IMR-90 (cell line): ENCODE measurements at regions not wholly inside any gene's neighbourhood (a gene's known extent, or its start where the extent isn't known, plus 50 kb on each side); places are given as distances from the start of the nearest gene placed in this dataset.

Experiments used
- ATAC-seq: fragments of 200-7000 bp; cut with Tn5 transposase; 2 replicates; pipeline ENCODE4 v1.9.1; 2020; ENCODE audit warnings: low read depth, mild to moderate bottlenecking, moderate library complexity
- BruUV-seq: library from RNA; stranded (reverse); fragments of 400-500 nt; replicated peaks from 2 replicates; lab custom pipeline; 2021; lab: Mats Ljungman, UMichigan
- CTCF ChIA-PET: fragments of 300-600 bp; formaldehyde crosslinking; extraction: SDS; loops from one replicate; lab custom pipeline; 2021; ENCODE audit warnings: antibody characterized with exemption; lab: Yijun Ruan, JAX
- POLR2A ChIA-PET: fragments of 300-600 bp; sonication (Branson Sonifier 250); formaldehyde crosslinking; loops from one replicate; lab custom pipeline; 2022; ENCODE audit warnings: antibody characterized with exemption; ENCODE audit not compliant: unreplicated experiment; lab: Charles Lee
- DNase-seq: peaks from one replicate; pipeline ENCODE4 v3.0.0; 2013
- H2AFZ ChIP-seq: replicated peaks from 2 replicates; pipeline ENCODE3; 2013; ENCODE audit warnings: low read length, mild to moderate bottlenecking; ENCODE audit not compliant: poor library complexity
- H2AK5ac ChIP-seq: 2 replicates; pipeline ENCODE4 v1.6.1; 2013; ENCODE audit warnings: low read depth, low read length, inconsistent platforms
- H2AK9ac ChIP-seq: replicated peaks from 2 replicates; pipeline ENCODE3; 2013; ENCODE audit warnings: mild to moderate bottlenecking, low read depth, low read length, moderate library complexity; ENCODE audit not compliant: poor library complexity
- H2BK120ac ChIP-seq: 2 replicates; pipeline ENCODE4 v1.6.1; 2013; ENCODE audit warnings: low read depth, low read length, inconsistent platforms
- H2BK15ac ChIP-seq: 3 replicates; pipeline ENCODE4 v1.6.1; 2013; ENCODE audit warnings: low read depth, low read length, inconsistent platforms
- H2BK20ac ChIP-seq: 2 replicates; pipeline ENCODE4 v1.6.1; 2013; ENCODE audit warnings: low read depth, mild to moderate bottlenecking, inconsistent platforms, low read length, moderate library complexity
- H2BK5ac ChIP-seq: 2 replicates; pipeline ENCODE4 v1.6.1; 2013; ENCODE audit warnings: mild to moderate bottlenecking, low read depth, low read length, inconsistent platforms; ENCODE audit not compliant: poor library complexity, severe bottlenecking
- H3K14ac ChIP-seq: replicated peaks from 2 replicates; pipeline ENCODE4 v1.6.1; 2013; ENCODE audit warnings: low read depth, low read length, inconsistent platforms
- H3K18ac ChIP-seq: 2 replicates; pipeline ENCODE4 v1.6.1; 2013; ENCODE audit warnings: low read depth, low read length, control low read depth
- H3K23ac ChIP-seq: 2 replicates; pipeline ENCODE4 v1.6.1; 2013; ENCODE audit warnings: low read depth, low read length, inconsistent platforms
- H3K27ac ChIP-seq: 2 replicates; pipeline ENCODE4 v1.5.1; 2013; ENCODE audit warnings: mild to moderate bottlenecking, control low read depth, low read length; ENCODE audit not compliant: insufficient read depth
- H3K27me3 ChIP-seq: 2 replicates; pipeline ENCODE4 v1.6.1; 2013; ENCODE audit warnings: low read length; ENCODE audit not compliant: control insufficient read depth, insufficient read depth
- H3K36me3 ChIP-seq: 2 replicates; pipeline ENCODE4 v1.6.1; 2013; ENCODE audit warnings: low read length, mixed read lengths; ENCODE audit not compliant: control insufficient read depth, insufficient read depth
- H3K4ac ChIP-seq: 2 replicates; pipeline ENCODE4 v1.6.1; 2013; ENCODE audit warnings: low read depth, low read length, inconsistent platforms
- H3K4me1 ChIP-seq: 2 replicates; pipeline ENCODE4 v1.6.1; 2013; ENCODE audit warnings: low read length, mixed read lengths; ENCODE audit not compliant: control insufficient read depth, insufficient read depth
- H3K4me2 ChIP-seq: 2 replicates; pipeline ENCODE4 v1.6.1; 2013; ENCODE audit warnings: low read depth, mild to moderate bottlenecking, control low read depth, low read length, moderate library complexity
- H3K4me3 ChIP-seq: 2 replicates; pipeline ENCODE4 v1.5.1; 2013; ENCODE audit warnings: low read depth, mild to moderate bottlenecking, control low read depth, low read length, moderate library complexity; ENCODE audit not compliant: insufficient read depth
- H3K56ac ChIP-seq: 2 replicates; pipeline ENCODE4 v1.6.1; 2013; ENCODE audit warnings: low read length, inconsistent platforms; ENCODE audit not compliant: insufficient read depth; ENCODE audit errors: extremely low read depth
- H3K79me1 ChIP-seq, 2 experiments: 2 replicates each; pipeline ENCODE4 v1.6.1; 2013; ENCODE audit warnings: low read length in 2 of 2, inconsistent platforms in 1 of 2, low read depth in 1 of 2
- H3K9ac ChIP-seq: 2 replicates; pipeline ENCODE4 v1.6.1; 2013; ENCODE audit warnings: low read depth, low read length, control low read depth
- H3K9me1 ChIP-seq: 2 replicates; pipeline ENCODE4 v1.6.1; 2013; ENCODE audit warnings: low read length, inconsistent platforms; ENCODE audit not compliant: insufficient read depth
- H3K9me3 ChIP-seq: 2 replicates; pipeline ENCODE4 v1.6.1; 2013; ENCODE audit warnings: low read length; ENCODE audit not compliant: control insufficient read depth, insufficient read depth
- H4K20me1 ChIP-seq: 2 replicates; pipeline ENCODE4 v1.6.1; 2013; ENCODE audit warnings: low read length, inconsistent platforms; ENCODE audit not compliant: insufficient read depth
- H4K5ac ChIP-seq: 2 replicates; pipeline ENCODE4 v1.6.1; 2013; ENCODE audit warnings: mild to moderate bottlenecking, low read depth, low read length, control low read depth
- H4K8ac ChIP-seq, 2 experiments: 2 replicates each; pipeline ENCODE4 v1.6.1; 2013; ENCODE audit warnings: low read depth in 2 of 2, low read length in 2 of 2, control low read depth in 1 of 2, inconsistent platforms in 1 of 2
- H4K91ac ChIP-seq: 2 replicates; pipeline ENCODE4 v1.6.1; 2013; ENCODE audit warnings: low read depth, low read length, inconsistent platforms; ENCODE audit not compliant: insufficient read depth
- BHLHE40 ChIP-seq: fragments of 150-350 bp; IDR thresholded peaks from 2 replicates; pipeline ENCODE4 v1.6.1; 2016; ENCODE audit warnings: mild to moderate bottlenecking, low read depth, low read length
- FOS ChIP-seq: fragments of 150-350 bp; IDR thresholded peaks from 2 replicates; pipeline ENCODE4 v1.6.1; 2016; ENCODE audit warnings: low read depth, low read length
- NFE2L2 ChIP-seq: fragments of 150-350 bp; IDR thresholded peaks from 2 replicates; pipeline ENCODE4 v1.6.1; 2016; ENCODE audit warnings: low read depth, mild to moderate bottlenecking, low read length
- WGBS, 2 experiments: methylation state at CpG; one replicate each; pipeline versions ENCODE4 v1.1.5 to v1.1.7; 2013; ENCODE audit warnings: missing lambda C conversion rate in 2 of 2; ENCODE audit not compliant: insufficient read length in 1 of 2; ENCODE audit errors: extremely low coverage in 2 of 2; 5-methylcytosine and 5-hydroxymethylcytosine counted together
- dilution Hi-C: fragments of 300-500 bp; cut with HindIII; formaldehyde crosslinking; loops from one replicate; pipeline ENCODE4 v1.14.3; 2018; ENCODE audit warnings: low sequenced_read_pairs; ENCODE audit not compliant: unreplicated experiment
- in situ Hi-C: fragments of 300-500 bp; cut with MboI; formaldehyde crosslinking; loops from 3 replicates; pipeline ENCODE4 v1.14.3; 2019; ENCODE audit warnings: low sequenced_read_pairs, inconsistent platforms, mixed read lengths
- intact Hi-C: fragments of 100-400 bp; cut with micrococcal nuclease; formaldehyde crosslinking; loops from 2 replicates; pipeline ENCODE4 v1.10.0; 2022

GRCh38 chr6:141451511-141452353 is 681.0 kb upstream of the GJE1 start:
- H3K23ac ChIP-seq: peak overlapping the region; percentile 83
- no peaks in the 10 kb centered on the region for H3K9me3 ChIP-seq
- H4K91ac ChIP-seq: peak overlapping the region; percentile 93
- H3K4me1 ChIP-seq: peaks cover 10% of the 10 kb centered on the region
- peak overlapping the region; percentile 92 for H2BK120ac ChIP-seq
- peak overlapping the region; percentile 96 for H3K4ac ChIP-seq
- H4K5ac ChIP-seq: peak overlapping the region; percentile 92
- ChIA-PET POLR2A (no interaction called here), CTCF (no interaction called here)
- peak; percentile 83 for DNase-seq
- no TSS peak for BruUV-seq
- peak overlapping the region; percentile 90 for H2BK20ac ChIP-seq
- H3K18ac ChIP-seq: peak overlapping the region; percentile 97
- peak overlapping the region; percentile 98 for H3K56ac ChIP-seq
- TF ChIP-seq NFE2L2 (no peak), BHLHE40 (no peak), FOS (peak; percentile 39; the same call in 1 of the 2 replicates)
- in situ Hi-C loops (no loop called here), intact Hi-C loops (loop anchor here (5.0 kb wide), 1 partner anchor 111 kb away; no protein-coding TSS in a partner anchor), dilution Hi-C loops (no loop called here)
- WGBS, 2 experiments: no CpG with 5 or more reads among the region's 1 CpG
- peaks cover 5% of the 10 kb centered on the region; the same call in 1 of the 2 replicates for H3K9me1 ChIP-seq
- H3K4me3 ChIP-seq: no peak overlapping the region
- H3K79me1 ChIP-seq: no peaks in the 10 kb centered on the region; a peak in 1 of 4 replicates
- peak overlapping the region; percentile 43 for H3K14ac ChIP-seq
- peak; percentile 86 for ATAC-seq
- H2BK5ac ChIP-seq: peak overlapping the region; percentile 99
- no peaks in the 10 kb centered on the region for H4K20me1 ChIP-seq
- peak overlapping the region; percentile 97 for H3K27ac ChIP-seq
- H3K27me3 ChIP-seq: no peaks in the 10 kb centered on the region
- H3K9ac ChIP-seq: peak overlapping the region; percentile 67; the same call in 1 of the 2 replicates
- peak overlapping the region; percentile 89; the same call in 2 of the 3 replicates for H2BK15ac ChIP-seq
- peak overlapping the region; percentile 7 for H2AK9ac ChIP-seq
- H3K4me2 ChIP-seq: peak overlapping the region; percentile 56
- H2AFZ ChIP-seq: no peak overlapping the region
- no peaks in the 10 kb centered on the region for H3K36me3 ChIP-seq
- H2AK5ac ChIP-seq: peak overlapping the region; percentile 94
- peak overlapping the region; percentile 95 to 96 for H4K8ac ChIP-seq
